SK-N-SH treated with all-trans-retinoic acid at 6 μM for 48 hours (cell line): ENCODE measurements at regions not wholly inside any gene's neighbourhood (a gene's known extent, or its start where the extent isn't known, plus 50 kb on each side); places are given as distances from the start of the nearest gene placed in this dataset.
"Not testable (repeated sequence)": the region's sequence is repeated elsewhere in the genome, so short reads cannot be mapped to it uniquely, and the experiment has no call there.

Experiments used
- ATAC-seq: fragments of 200-7000 bp; cut with Tn5 transposase; 3 replicates; pipeline ENCODE4 v1.9.1; 2020; ENCODE audit warnings: mild to moderate bottlenecking, moderate library complexity
- ARNTL ChIP-seq: fragments of 450-650 bp; formaldehyde crosslinking; IDR thresholded peaks from 2 replicates; pipeline ENCODE4 v1.5.0; 2020; ENCODE audit warnings: low read depth, mild to moderate bottlenecking, moderate library complexity, borderline replicate concordance
- BACH2 ChIP-seq: fragments of 250-450 bp; sonication (Bioruptor Pico); IDR thresholded peaks from 2 replicates; pipeline ENCODE4 v1.9.0; 2021; ENCODE audit warnings: mild to moderate bottlenecking, borderline replicate concordance
- CREB5 ChIP-seq: fragments of 250-450 bp; sonication (Bioruptor Pico); IDR thresholded peaks from 2 replicates; pipeline ENCODE4 v1.5.1; 2020; ENCODE audit warnings: low read depth, mild to moderate bottlenecking, moderate library complexity
- CSDC2 ChIP-seq: fragments of 250-450 bp; sonication (Bioruptor Pico); IDR thresholded peaks from 2 replicates; pipeline ENCODE4 v1.5.0; 2020; ENCODE audit warnings: mild to moderate bottlenecking, moderate library complexity
- CSRNP3 ChIP-seq: fragments of 250-450 bp; sonication (Bioruptor Pico); IDR thresholded peaks from 2 replicates; pipeline ENCODE4 v1.5.1; 2021; ENCODE audit warnings: mild to moderate bottlenecking, moderate library complexity
- ESRRG ChIP-seq: fragments of 250-450 bp; sonication (Bioruptor Pico); IDR thresholded peaks from 2 replicates; pipeline ENCODE4 v1.6.1; 2021; ENCODE audit warnings: mild to moderate bottlenecking
- GLIS3 ChIP-seq: fragments of 250-450 bp; sonication (Bioruptor Pico); IDR thresholded peaks from 2 replicates; pipeline ENCODE4 v1.5.0; 2020; ENCODE audit warnings: mild to moderate bottlenecking, moderate library complexity
- ISL1 ChIP-seq: fragments of 250-450 bp; sonication (Bioruptor Pico); IDR thresholded peaks from 2 replicates; pipeline ENCODE4 v2.1.2; 2022; ENCODE audit warnings: mild to moderate bottlenecking, moderate library complexity
- OSR1 ChIP-seq: fragments of 250-450 bp; sonication (Bioruptor Pico); IDR thresholded peaks from 2 replicates; pipeline ENCODE4 v1.8.0; 2022; ENCODE audit warnings: moderate library complexity, mild to moderate bottlenecking, inconsistent platforms
- PATZ1 ChIP-seq: fragments of 250-450 bp; sonication (Bioruptor Pico); IDR thresholded peaks from 2 replicates; pipeline ENCODE4 v1.8.0; 2020; ENCODE audit warnings: mild to moderate bottlenecking, moderate library complexity, borderline replicate concordance
- PPARA ChIP-seq: fragments of 250-450 bp; sonication (Bioruptor Pico); IDR thresholded peaks from 2 replicates; pipeline ENCODE4 v1.5.0; 2020; ENCODE audit warnings: mild to moderate bottlenecking, borderline replicate concordance
- RARB ChIP-seq: fragments of 250-450 bp; sonication (Bioruptor Pico); IDR thresholded peaks from 2 replicates; pipeline ENCODE4 v1.8.0; 2021; ENCODE audit warnings: mild to moderate bottlenecking, moderate library complexity
- TCF4 ChIP-seq: fragments of 250-450 bp; sonication (Bioruptor Pico); IDR thresholded peaks from 2 replicates; pipeline ENCODE4 v1.8.0; 2021; ENCODE audit warnings: mild to moderate bottlenecking, moderate library complexity, borderline replicate concordance
- TOX ChIP-seq: fragments of 250-450 bp; sonication (Bioruptor Pico); IDR thresholded peaks from 2 replicates; pipeline ENCODE4 v1.8.0; 2021; ENCODE audit warnings: mild to moderate bottlenecking, moderate library complexity, borderline replicate concordance
- ZC3H10 ChIP-seq: fragments of 250-450 bp; sonication (Bioruptor Pico); IDR thresholded peaks from 2 replicates; pipeline ENCODE4 v1.5.1; 2021; ENCODE audit warnings: mild to moderate bottlenecking, moderate library complexity
- ZFP3 ChIP-seq: fragments of 250-450 bp; sonication (Bioruptor Pico); IDR thresholded peaks from 2 replicates; pipeline ENCODE4 v1.5.0; 2020; ENCODE audit warnings: mild to moderate bottlenecking, moderate library complexity
- ZFP30 ChIP-seq: fragments of 450-650 bp; formaldehyde crosslinking; IDR thresholded peaks from 2 replicates; pipeline ENCODE4 v1.5.0; 2022; ENCODE audit warnings: mild to moderate bottlenecking, moderate library complexity
- ZNF565 ChIP-seq: fragments of 450-650 bp; formaldehyde crosslinking; conservative IDR thresholded peaks from 2 replicates; pipeline ENCODE4 v1.5.0; 2020; ENCODE audit warnings: low read depth, mild to moderate bottlenecking, moderate library complexity
- ZNF70 ChIP-seq: fragments of 450-650 bp; formaldehyde crosslinking; IDR thresholded peaks from 2 replicates; pipeline ENCODE4 v1.5.0; 2020; ENCODE audit warnings: mild to moderate bottlenecking, moderate library complexity
- TF ChIP-seq, protein P1 (sequence below): fragments of 250-450 bp; sonication (Bioruptor Pico); IDR thresholded peaks from 2 replicates; pipeline ENCODE4 v1.8.0; 2021; ENCODE audit warnings: low read depth, mild to moderate bottlenecking, moderate library complexity, borderline replicate concordance
- TF ChIP-seq, protein P2 (sequence below): fragments of 250-450 bp; sonication (Bioruptor Pico); IDR thresholded peaks from 2 replicates; pipeline ENCODE4 v1.5.0; 2020; ENCODE audit warnings: mild to moderate bottlenecking, moderate library complexity

DNA sequence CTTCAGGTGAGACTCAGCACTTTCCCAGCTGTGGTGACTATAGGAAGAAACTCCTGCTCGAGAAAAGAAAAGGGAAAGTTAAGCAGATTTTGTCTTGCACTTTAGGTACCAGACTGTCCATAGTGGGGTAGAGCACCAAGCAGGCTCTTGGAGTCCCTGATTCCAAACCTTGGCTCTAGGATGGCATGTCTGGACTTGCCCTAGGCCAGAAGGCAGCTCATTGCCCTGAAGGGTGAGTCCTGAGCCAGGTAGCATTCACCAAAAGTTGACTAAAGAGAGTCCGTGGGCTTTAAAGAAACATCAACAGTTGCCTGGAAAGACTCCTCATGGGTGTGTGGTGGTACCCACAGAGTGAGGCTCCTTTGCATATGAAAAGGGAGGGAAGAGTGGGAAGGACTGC, 145.2 kb upstream of the SNX7 start:
- TF ChIP-seq, protein P1, sequence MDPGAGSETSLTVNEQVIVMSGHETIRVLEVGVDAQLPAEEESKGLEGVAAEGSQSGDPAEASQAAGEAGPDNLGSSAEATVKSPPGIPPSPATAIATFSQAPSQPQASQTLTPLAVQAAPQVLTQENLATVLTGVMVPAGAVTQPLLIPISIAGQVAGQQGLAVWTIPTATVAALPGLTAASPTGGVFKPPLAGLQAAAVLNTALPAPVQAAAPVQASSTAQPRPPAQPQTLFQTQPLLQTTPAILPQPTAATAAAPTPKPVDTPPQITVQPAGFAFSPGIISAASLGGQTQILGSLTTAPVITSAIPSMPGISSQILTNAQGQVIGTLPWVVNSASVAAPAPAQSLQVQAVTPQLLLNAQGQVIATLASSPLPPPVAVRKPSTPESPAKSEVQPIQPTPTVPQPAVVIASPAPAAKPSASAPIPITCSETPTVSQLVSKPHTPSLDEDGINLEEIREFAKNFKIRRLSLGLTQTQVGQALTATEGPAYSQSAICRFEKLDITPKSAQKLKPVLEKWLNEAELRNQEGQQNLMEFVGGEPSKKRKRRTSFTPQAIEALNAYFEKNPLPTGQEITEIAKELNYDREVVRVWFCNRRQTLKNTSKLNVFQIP, result no peak
- TF ChIP-seq GLIS3 (CRISPR knock-in tag), result no peak
- TF ChIP-seq OSR1 (CRISPR knock-in tag), result no peak
- no peak for TF ChIP-seq ZNF70 (CRISPR knock-in tag)
- TF ChIP-seq TCF4 (CRISPR knock-in tag), result no peak
- TF ChIP-seq CSRNP3 (CRISPR knock-in tag), result no peak
- TF ChIP-seq ZNF565 (CRISPR knock-in tag), result no peak
- TF ChIP-seq ZFP3 (CRISPR knock-in tag), result no peak
- no peak for TF ChIP-seq ESRRG (CRISPR knock-in tag)
- TF ChIP-seq, protein P2, sequence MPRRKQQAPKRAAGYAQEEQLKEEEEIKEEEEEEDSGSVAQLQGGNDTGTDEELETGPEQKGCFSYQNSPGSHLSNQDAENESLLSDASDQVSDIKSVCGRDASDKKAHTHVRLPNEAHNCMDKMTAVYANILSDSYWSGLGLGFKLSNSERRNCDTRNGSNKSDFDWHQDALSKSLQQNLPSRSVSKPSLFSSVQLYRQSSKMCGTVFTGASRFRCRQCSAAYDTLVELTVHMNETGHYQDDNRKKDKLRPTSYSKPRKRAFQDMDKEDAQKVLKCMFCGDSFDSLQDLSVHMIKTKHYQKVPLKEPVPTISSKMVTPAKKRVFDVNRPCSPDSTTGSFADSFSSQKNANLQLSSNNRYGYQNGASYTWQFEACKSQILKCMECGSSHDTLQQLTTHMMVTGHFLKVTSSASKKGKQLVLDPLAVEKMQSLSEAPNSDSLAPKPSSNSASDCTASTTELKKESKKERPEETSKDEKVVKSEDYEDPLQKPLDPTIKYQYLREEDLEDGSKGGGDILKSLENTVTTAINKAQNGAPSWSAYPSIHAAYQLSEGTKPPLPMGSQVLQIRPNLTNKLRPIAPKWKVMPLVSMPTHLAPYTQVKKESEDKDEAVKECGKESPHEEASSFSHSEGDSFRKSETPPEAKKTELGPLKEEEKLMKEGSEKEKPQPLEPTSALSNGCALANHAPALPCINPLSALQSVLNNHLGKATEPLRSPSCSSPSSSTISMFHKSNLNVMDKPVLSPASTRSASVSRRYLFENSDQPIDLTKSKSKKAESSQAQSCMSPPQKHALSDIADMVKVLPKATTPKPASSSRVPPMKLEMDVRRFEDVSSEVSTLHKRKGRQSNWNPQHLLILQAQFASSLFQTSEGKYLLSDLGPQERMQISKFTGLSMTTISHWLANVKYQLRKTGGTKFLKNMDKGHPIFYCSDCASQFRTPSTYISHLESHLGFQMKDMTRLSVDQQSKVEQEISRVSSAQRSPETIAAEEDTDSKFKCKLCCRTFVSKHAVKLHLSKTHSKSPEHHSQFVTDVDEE (CRISPR knock-in tag), result no peak
- TF ChIP-seq BACH2 (CRISPR knock-in tag), result no peak
- TF ChIP-seq CREB5, result no peak
- TF ChIP-seq ARNTL (CRISPR knock-in tag), result no peak
- TF ChIP-seq PPARA (CRISPR knock-in tag), result no peak
- TF ChIP-seq TOX (CRISPR knock-in tag), result no peak
- TF ChIP-seq PATZ1 (CRISPR knock-in tag), result no peak
- no peak for TF ChIP-seq ZC3H10 (CRISPR knock-in tag)
- TF ChIP-seq CSDC2 (CRISPR knock-in tag), result no peak

DNA sequence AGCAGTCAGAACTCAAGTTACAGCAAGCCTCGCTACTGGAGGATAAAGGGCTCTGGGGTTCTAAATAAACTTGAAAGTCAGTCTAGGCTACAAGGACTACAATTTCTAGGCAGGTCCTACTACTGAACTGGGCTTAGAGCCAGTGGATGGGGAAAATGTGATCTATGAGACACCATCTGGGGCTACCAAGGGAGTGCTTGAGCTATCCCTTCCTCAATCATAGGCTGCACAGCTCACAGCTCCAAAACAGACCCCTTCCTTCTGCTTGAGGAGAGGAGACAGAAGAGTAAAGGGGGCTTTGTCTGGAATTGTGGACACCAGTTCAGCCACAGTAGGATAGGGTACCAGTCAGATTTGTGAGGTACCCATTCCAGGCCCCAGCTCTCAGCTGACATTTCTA, 145.8 kb upstream of the SNX7 start:
- ATAC-seq, result no peak
- TF ChIP-seq PATZ1 (CRISPR knock-in tag), result no peak
- no peak for TF ChIP-seq ESRRG (CRISPR knock-in tag)
- no peak for TF ChIP-seq ISL1
- no peak for TF ChIP-seq ZNF70 (CRISPR knock-in tag)
- TF ChIP-seq ZFP3 (CRISPR knock-in tag), result no peak
- no peak for TF ChIP-seq CREB5
- no peak for TF ChIP-seq OSR1 (CRISPR knock-in tag)
- no peak for TF ChIP-seq RARB (CRISPR knock-in tag)
- TF ChIP-seq, protein P2 (CRISPR knock-in tag), result no peak
- TF ChIP-seq, protein P1, result no peak
- TF ChIP-seq ZC3H10 (CRISPR knock-in tag), result no peak
- TF ChIP-seq ZFP30 (CRISPR knock-in tag), result no peak
- TF ChIP-seq, all 23 proteins: peak for 0

More for the DNA sequence above, 145.2 kb upstream of the SNX7 start:
- no peak for ATAC-seq

DNA sequence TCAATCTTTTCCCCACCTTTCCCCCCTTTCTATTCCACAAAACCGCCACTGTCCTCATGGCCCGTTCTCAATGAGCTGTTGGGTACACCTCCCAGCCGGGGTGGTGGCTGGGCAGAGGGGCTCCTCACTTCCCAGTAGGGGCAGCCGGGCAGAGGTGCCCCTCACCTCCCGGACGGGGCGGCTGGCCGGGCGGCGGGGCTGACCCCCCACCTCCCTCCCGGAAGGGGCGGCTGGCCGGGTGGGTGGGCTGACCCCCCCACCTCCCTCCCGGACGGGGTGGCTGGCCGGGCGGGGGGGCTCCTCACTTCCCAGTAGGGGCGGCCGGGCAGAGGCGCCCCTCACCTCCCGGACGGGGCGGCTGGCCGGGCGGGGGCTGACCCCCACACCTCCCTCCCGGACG, 149.3 kb upstream of the SNX7 start:
- not testable (repeated sequence) for ATAC-seq
